GM20000 (cell line): ENCODE measurements at regions not wholly inside any gene's neighbourhood (a gene's known extent, or its start where the extent isn't known, plus 50 kb on each side); places are given as distances from the start of the nearest gene placed in this dataset.
"Not testable (repeated sequence)": the region's sequence is repeated elsewhere in the genome, so short reads cannot be mapped to it uniquely, and the experiment has no call there.

Experiments
- DNase-seq: peaks from one replicate; pipeline ENCODE4 v3.0.0; 2012; ENCODE audit warnings: low spot score
- TF ChIP-seq, protein P1 (sequence below): IDR thresholded peaks from 2 replicates; pipeline ENCODE4 v1.5.1; 2012; ENCODE audit warnings: mild to moderate bottlenecking, control low read depth; ENCODE audit errors: extremely low read depth, missing control alignments

DNA sequence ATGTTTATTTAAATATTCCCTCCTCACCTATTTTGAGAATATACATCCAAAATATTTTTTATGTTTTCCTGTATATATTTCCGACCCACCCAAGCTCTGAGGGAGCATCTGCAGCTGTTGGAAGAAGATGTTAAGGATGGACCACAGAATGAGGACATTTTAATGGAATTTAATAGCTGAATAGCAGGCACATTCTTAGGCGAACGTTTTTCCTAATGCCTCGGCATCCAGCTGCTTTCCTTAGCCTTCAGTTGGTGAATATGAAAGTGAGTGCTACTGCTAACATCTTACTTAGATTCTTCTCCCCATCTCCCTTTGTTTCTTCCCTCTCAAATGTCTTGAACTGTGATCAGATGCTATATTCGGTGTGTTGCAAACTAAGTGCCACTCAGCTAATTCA, 158.0 kb upstream of the CTSO start:
- TF ChIP-seq, protein P1, sequence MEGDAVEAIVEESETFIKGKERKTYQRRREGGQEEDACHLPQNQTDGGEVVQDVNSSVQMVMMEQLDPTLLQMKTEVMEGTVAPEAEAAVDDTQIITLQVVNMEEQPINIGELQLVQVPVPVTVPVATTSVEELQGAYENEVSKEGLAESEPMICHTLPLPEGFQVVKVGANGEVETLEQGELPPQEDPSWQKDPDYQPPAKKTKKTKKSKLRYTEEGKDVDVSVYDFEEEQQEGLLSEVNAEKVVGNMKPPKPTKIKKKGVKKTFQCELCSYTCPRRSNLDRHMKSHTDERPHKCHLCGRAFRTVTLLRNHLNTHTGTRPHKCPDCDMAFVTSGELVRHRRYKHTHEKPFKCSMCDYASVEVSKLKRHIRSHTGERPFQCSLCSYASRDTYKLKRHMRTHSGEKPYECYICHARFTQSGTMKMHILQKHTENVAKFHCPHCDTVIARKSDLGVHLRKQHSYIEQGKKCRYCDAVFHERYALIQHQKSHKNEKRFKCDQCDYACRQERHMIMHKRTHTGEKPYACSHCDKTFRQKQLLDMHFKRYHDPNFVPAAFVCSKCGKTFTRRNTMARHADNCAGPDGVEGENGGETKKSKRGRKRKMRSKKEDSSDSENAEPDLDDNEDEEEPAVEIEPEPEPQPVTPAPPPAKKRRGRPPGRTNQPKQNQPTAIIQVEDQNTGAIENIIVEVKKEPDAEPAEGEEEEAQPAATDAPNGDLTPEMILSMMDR, result no peak
- no peak for DNase-seq

GRCh38 chr4:156109943-156110900, 156.6 kb upstream of the CTSO start:
- TF ChIP-seq, protein P1, result no peak
- DNase-seq, result no peak

- not testable (repeated sequence) for DNase-seq
These were observed 155.4 kb upstream of the CTSO start for GRCh38 chr4:156109087-156109486.

- DNase-seq, result no peak
- TF ChIP-seq, protein P1, result no peak
These were observed 149.6 kb upstream of the CTSO start for GRCh38 chr4:156103311-156103710.

- no peak for DNase-seq
- TF ChIP-seq, protein P1, result no peak
These were observed 148.7 kb upstream of the CTSO start for GRCh38 chr4:156102411-156102810.

DNA sequence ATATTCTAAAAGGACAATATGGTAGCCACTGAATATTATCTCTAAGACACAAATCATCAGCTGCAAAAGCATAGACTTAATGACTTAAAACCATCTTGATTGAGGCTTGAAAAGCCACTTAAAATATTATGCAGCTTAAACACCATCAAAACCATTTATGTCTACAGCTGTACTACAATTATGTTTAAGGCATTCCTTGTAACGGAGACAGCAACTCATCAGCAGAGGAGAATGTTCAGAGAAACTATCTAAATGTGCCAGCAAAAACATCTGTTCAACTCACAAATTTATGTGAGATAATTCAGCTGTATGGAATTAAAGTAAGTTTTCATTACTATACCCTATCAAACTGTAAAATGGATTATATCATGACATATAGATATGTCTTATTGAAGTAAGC, 147.9 kb upstream of the CTSO start:
- TF ChIP-seq, protein P1, result no peak

GRCh38 chr4:156100651-156101050, 147.0 kb upstream of the CTSO start:
- no peak for DNase-seq
- TF ChIP-seq, protein P1, result no peak

More for the DNA sequence above, 147.9 kb upstream of the CTSO start:
- DNase-seq, result no peak

- DNase-seq, result no peak
These were observed 145.1 kb upstream of the CTSO start for GRCh38 chr4:156098805-156099204.

More at GRCh38 chr4:156098805-156099204, 145.1 kb upstream of the CTSO start:
- TF ChIP-seq, protein P1, result no peak
